HCT116 (cell line): ENCODE measurements at regions not wholly inside any gene's neighbourhood (a gene's known extent, or its start where the extent isn't known, plus 50 kb on each side); places are given as distances from the start of the nearest gene placed in this dataset.
"Not testable (repeated sequence)": the region's sequence is repeated elsewhere in the genome, so short reads cannot be mapped to it uniquely, and the experiment has no call there.

Experiments used
- ATAC-seq: fragments of 200-7000 bp; cut with Tn5 transposase; 2 replicates; pipeline ENCODE4 v1.9.1; 2020; ENCODE audit warnings: mild to moderate bottlenecking, moderate library complexity
- BruUV-seq: library from RNA; stranded (reverse); fragments of 400-500 nt; replicated peaks from 2 replicates; lab custom pipeline; 2021; lab: Mats Ljungman, UMichigan
- CTCF ChIA-PET: fragments of 300-600 bp; sonication (Branson Sonifier 250); formaldehyde crosslinking; loops from one replicate; lab custom pipeline; 2021; ENCODE audit warnings: antibody characterized with exemption; lab: Charles Lee
- POLR2A ChIA-PET: fragments of 300-600, 350-600 bp; sonication (Branson Sonifier 250); formaldehyde crosslinking; loops from one replicate; lab custom pipeline; 2021; ENCODE audit warnings: antibody characterized with exemption; lab: Charles Lee
- RAD21 ChIA-PET, 2 experiments: fragments of 300-600 bp; sonication (Branson Sonifier 250); formaldehyde crosslinking; loops; one replicate each; lab custom pipeline; 2023; ENCODE audit warnings: low total read pairs in 2 of 2; ENCODE audit not compliant: uncharacterized antibody in 2 of 2, unreplicated experiment in 2 of 2, low non-redundant PET in 1 of 2; lab: Charles Lee
- DNase-seq: peaks from one replicate; pipeline ENCODE4 v3.0.0-alpha.2; 2010; ENCODE audit warnings: low read depth, low spot score
- H2AFZ ChIP-seq: fragments of 200-600 bp; shearing (Covaris generic), sonication (generic); 2 replicates; pipeline ENCODE4 v1.6.1; 2017; ENCODE audit warnings: low read depth, mixed run types, mixed read lengths, antibody characterized with exemption, low read length; ENCODE audit not compliant: poor library complexity, severe bottlenecking
- H3K27ac ChIP-seq: 2 replicates; pipeline ENCODE4 v1.5.1; 2012; ENCODE audit warnings: low read depth, low read length
- H3K27me3 ChIP-seq: fragments of 200-600 bp; sonication (generic); 2 replicates; pipeline ENCODE4 v1.6.1; 2016; ENCODE audit warnings: mixed run types, low read length, mixed read lengths; ENCODE audit not compliant: insufficient read depth
- H3K36me3 ChIP-seq, 2 experiments: fragments of 200-500 bp in 1 of 2; fragments of 200-600 bp in 1 of 2; sonication (Bioruptor generic) in 1 of 2; sonication (generic) in 1 of 2; 2 replicates each; pipeline versions ENCODE4 v1.5.1 to v1.6.1; 2014 to 2016; ENCODE audit warnings: low read length in 2 of 2, inconsistent platforms in 1 of 2, mixed read lengths in 1 of 2, mixed run types in 1 of 2; ENCODE audit not compliant: insufficient read depth in 2 of 2, control insufficient read depth in 1 of 2
- H3K4me1 ChIP-seq, 2 experiments: fragments of 200-600 bp in 1 of 2; sonication (generic) in 1 of 2; 2 replicates each; pipeline versions ENCODE4 v1.5.1 to v1.6.1; 2012 to 2017; ENCODE audit warnings: low read length in 2 of 2, inconsistent platforms in 1 of 2, mild to moderate bottlenecking in 1 of 2, mixed read lengths in 1 of 2, mixed run types in 1 of 2, moderate library complexity in 1 of 2; ENCODE audit not compliant: insufficient read depth in 2 of 2, control insufficient read depth in 1 of 2
- H3K4me2 ChIP-seq: fragments of 200-600 bp; sonication (generic); 2 replicates; pipeline ENCODE4 v1.6.1; 2017; ENCODE audit warnings: mixed run types, low read length, mixed read lengths
- H3K4me3 ChIP-seq, 2 experiments: fragments of 200-600 bp in 1 of 2; sonication (generic) in 1 of 2; replicated peaks in 1 of 2; 2 replicates each; pipeline ENCODE4 v1.5.1; 2011 to 2016; ENCODE audit warnings: low read length in 2 of 2, control low read depth in 1 of 2, low read depth in 1 of 2, mild to moderate bottlenecking in 1 of 2, mixed read lengths in 1 of 2, mixed run types in 1 of 2
- H3K79me2 ChIP-seq: fragments of 200-600 bp; sonication (generic); 2 replicates; pipeline ENCODE4 v1.6.1; 2017; ENCODE audit warnings: mild to moderate bottlenecking, mixed run types, low read length, moderate library complexity, mixed read lengths; ENCODE audit not compliant: insufficient read depth
- H3K9ac ChIP-seq: fragments of 200-600 bp; sonication (generic); 2 replicates; pipeline ENCODE4 v1.6.1; 2016; ENCODE audit warnings: low read length, mixed read lengths
- H3K9me2 ChIP-seq: fragments of 200-600 bp; sonication (generic), shearing (Covaris generic); 2 replicates; pipeline ENCODE4 v1.6.1; 2017; ENCODE audit warnings: mixed run types, mild to moderate bottlenecking, moderate library complexity; ENCODE audit not compliant: insufficient read depth
- H3K9me3 ChIP-seq, 2 experiments: fragments of 200-500 bp in 1 of 2; fragments of 200-600 bp in 1 of 2; sonication (Bioruptor generic) in 1 of 2; sonication (generic) in 1 of 2; 2 replicates each; pipeline ENCODE4 v1.6.1; 2014 to 2017; ENCODE audit warnings: low read length in 2 of 2, mixed read lengths in 2 of 2, inconsistent platforms in 1 of 2, low read depth in 1 of 2, mild to moderate bottlenecking in 1 of 2, mixed run types in 1 of 2, moderate library complexity in 1 of 2; ENCODE audit not compliant: control insufficient read depth in 1 of 2, insufficient read depth in 1 of 2
- H4K20me1 ChIP-seq: fragments of 200-600 bp; sonication (generic), shearing (Covaris generic); 2 replicates; pipeline ENCODE4 v1.6.1; 2017; ENCODE audit warnings: mixed run types, mild to moderate bottlenecking, moderate library complexity; ENCODE audit not compliant: insufficient read depth
- ELF1 ChIP-seq: IDR thresholded peaks from 2 replicates; pipeline ENCODE4 v1.6.1; 2012; ENCODE audit warnings: low read depth, borderline replicate concordance
- FOSL1 ChIP-seq: IDR thresholded peaks from 2 replicates; pipeline ENCODE4 v1.6.1; 2012; ENCODE audit warnings: low read depth
- JUND ChIP-seq: IDR thresholded peaks from 2 replicates; pipeline ENCODE4 v1.6.1; 2012
- POLR2A ChIP-seq: IDR thresholded peaks from 2 replicates; pipeline ENCODE4 v1.7.0; 2011; ENCODE audit warnings: borderline replicate concordance; ENCODE audit not compliant: insufficient read depth, insufficient read length; ENCODE audit errors: extremely low read depth
- SRF ChIP-seq: IDR thresholded peaks from 2 replicates; pipeline ENCODE4 v1.6.1; 2012; ENCODE audit warnings: low read depth
- TCF7L2 ChIP-seq: IDR thresholded peaks from 2 replicates; pipeline ENCODE4 v1.7.0; 2011; ENCODE audit warnings: borderline replicate concordance, inconsistent platforms; ENCODE audit not compliant: insufficient read depth, insufficient read length; ENCODE audit errors: extremely low read depth
- YY1 ChIP-seq: IDR thresholded peaks from 2 replicates; pipeline ENCODE4 v1.6.1; 2011; ENCODE audit warnings: low read length, low read depth, moderate library complexity, mild to moderate bottlenecking; ENCODE audit not compliant: insufficient replicate concordance; ENCODE audit errors: extremely low read depth
- ZFX ChIP-seq: fragments of 450-650 bp; IDR thresholded peaks from 2 replicates; pipeline ENCODE4 v1.6.1; 2017
- intact Hi-C: fragments of 100-400 bp; cut with micrococcal nuclease; formaldehyde crosslinking; loops from 2 replicates; pipeline ENCODE4 v1.10.0; 2022
- TF ChIP-seq, protein P1 (sequence below): IDR thresholded peaks from 2 replicates; pipeline ENCODE4 v1.6.1; 2012
- TF ChIP-seq, protein P2 (sequence below), 3 experiments: fragments of 200-600 bp in 1 of 3; sonication (generic) in 1 of 3; IDR thresholded peaks in 2 of 3; conservative IDR thresholded peaks in 1 of 3; 2 replicates each; pipeline ENCODE4 v1.5.1; 2012 to 2017; ENCODE audit warnings: low read depth in 2 of 3, low read length in 2 of 3, antibody characterized with exemption in 1 of 3, borderline replicate concordance in 1 of 3, control low read depth in 1 of 3, mild to moderate bottlenecking in 1 of 3, mixed read lengths in 1 of 3, mixed run types in 1 of 3, moderate library complexity in 1 of 3; ENCODE audit not compliant: insufficient read depth in 1 of 3
- TF ChIP-seq, protein P3 (sequence below): IDR thresholded peaks from 2 replicates; pipeline ENCODE4 v1.6.1; 2011; ENCODE audit warnings: mild to moderate bottlenecking, low read length, moderate library complexity; ENCODE audit not compliant: insufficient replicate concordance; ENCODE audit errors: extremely low read depth
- TF ChIP-seq, protein P4 (sequence below): IDR thresholded peaks from 2 replicates; pipeline ENCODE4 v1.6.1; 2012; ENCODE audit warnings: low read depth

DNA sequence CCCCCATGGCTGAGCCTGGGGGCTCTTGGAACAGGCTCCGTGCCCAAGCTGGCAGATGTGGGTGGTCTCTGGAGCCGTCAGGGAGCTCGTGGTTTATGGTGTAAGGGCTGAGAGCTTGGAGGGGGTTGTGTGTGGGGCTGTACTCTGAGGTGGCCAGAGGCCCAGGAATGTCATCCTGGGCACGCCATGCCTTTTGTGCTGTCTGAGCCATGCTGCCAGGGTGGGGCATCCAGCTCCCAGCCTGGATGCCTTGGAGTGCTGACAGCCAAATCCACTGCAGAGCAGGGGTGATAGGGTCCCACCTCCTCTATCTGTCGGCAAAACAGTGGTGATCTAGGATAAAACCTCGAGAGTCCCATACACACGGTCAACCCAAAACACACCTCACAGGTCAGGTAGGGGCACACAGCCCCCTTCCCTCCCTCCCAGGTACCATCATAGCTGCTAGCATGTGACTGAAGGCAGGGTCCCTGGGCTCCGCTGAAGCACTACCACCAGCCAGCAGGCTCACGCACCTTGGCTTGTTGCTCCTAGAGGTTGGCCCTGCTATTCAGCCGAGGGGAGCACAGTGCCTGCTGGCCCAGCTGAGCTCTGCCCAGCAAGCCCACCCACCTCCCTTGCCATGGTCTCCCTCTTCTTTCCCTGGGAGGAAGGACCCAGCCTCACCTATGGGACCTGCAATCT lies 61.5 kb downstream of the GOLGA8B start:
- H3K27me3 ChIP-seq, H3K9ac ChIP-seq, CTCF ChIA-PET, H3K4me3 ChIP-seq, H3K4me2 ChIP-seq, ATAC-seq, BruUV-seq, intact Hi-C loops, H3K27ac ChIP-seq, H3K9me3 ChIP-seq, H3K4me1 ChIP-seq, H3K79me2 ChIP-seq, DNase-seq, H3K9me2 ChIP-seq, H2AFZ ChIP-seq, POLR2A ChIA-PET, H3K36me3 ChIP-seq, H4K20me1 ChIP-seq, RAD21 ChIA-PET: not testable (repeated sequence)

DNA sequence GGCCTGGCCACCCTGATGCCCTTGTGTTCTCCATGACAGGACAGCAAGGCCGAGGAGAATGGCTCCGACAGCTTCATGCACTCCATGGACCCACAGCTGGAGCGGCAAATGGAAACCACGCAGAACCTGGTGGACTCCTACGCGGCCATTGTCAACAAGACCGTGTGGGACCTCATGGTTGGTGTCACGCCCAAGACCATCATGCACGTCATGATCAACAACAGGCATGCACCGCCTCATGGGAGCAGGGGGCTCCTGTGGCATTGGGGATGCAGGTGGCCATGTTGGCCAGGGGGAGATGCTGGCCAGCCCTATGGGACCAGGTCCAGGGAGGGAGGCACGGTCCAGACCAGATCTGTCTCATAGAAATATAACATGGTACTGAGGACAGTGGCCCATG lies 62.9 kb downstream of the GOLGA8B start:
- ChIA-PET RAD21 (no interaction called here), POLR2A (no interaction called here), CTCF (no interaction called here)
- ATAC-seq (no peak), DNase-seq (no peak)
- H3K9me3 ChIP-seq, result no peaks in the 10 kb centered on the region
- H3K4me3 ChIP-seq, result no peak overlapping the region
- H4K20me1 ChIP-seq, result no peaks in the 10 kb centered on the region
- BruUV-seq, result no TSS peak
- H3K4me2 ChIP-seq, result no peak overlapping the region
- H3K9ac ChIP-seq, result no peak overlapping the region
- H3K27ac ChIP-seq, result no peak overlapping the region
- H3K79me2 ChIP-seq, result no peaks in the 10 kb centered on the region
- no peaks in the 10 kb centered on the region for H3K27me3 ChIP-seq
- no peaks in the 10 kb centered on the region for H3K36me3 ChIP-seq
- H3K4me1 ChIP-seq, result no peaks in the 10 kb centered on the region
- no peak overlapping the region for H2AFZ ChIP-seq
- intact Hi-C loops, result no loop called here
- H3K9me2 ChIP-seq, result no peaks in the 10 kb centered on the region
- no peak for TF ChIP-seq POLR2A
- TF ChIP-seq, protein P1, sequence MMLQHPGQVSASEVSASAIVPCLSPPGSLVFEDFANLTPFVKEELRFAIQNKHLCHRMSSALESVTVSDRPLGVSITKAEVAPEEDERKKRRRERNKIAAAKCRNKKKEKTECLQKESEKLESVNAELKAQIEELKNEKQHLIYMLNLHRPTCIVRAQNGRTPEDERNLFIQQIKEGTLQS, result no peak
- TF ChIP-seq, protein P2, sequence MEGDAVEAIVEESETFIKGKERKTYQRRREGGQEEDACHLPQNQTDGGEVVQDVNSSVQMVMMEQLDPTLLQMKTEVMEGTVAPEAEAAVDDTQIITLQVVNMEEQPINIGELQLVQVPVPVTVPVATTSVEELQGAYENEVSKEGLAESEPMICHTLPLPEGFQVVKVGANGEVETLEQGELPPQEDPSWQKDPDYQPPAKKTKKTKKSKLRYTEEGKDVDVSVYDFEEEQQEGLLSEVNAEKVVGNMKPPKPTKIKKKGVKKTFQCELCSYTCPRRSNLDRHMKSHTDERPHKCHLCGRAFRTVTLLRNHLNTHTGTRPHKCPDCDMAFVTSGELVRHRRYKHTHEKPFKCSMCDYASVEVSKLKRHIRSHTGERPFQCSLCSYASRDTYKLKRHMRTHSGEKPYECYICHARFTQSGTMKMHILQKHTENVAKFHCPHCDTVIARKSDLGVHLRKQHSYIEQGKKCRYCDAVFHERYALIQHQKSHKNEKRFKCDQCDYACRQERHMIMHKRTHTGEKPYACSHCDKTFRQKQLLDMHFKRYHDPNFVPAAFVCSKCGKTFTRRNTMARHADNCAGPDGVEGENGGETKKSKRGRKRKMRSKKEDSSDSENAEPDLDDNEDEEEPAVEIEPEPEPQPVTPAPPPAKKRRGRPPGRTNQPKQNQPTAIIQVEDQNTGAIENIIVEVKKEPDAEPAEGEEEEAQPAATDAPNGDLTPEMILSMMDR (IDR thresholded peaks at IDR 0.05 in 2 of 3, conservative IDR thresholded peaks at IDR 0.05 in 1 of 3; ENCODE audit: borderline replicate concordance in 1 of 3, insufficient read depth in 1 of 3, low read depth in 2 of 3, low read length in 2 of 3), result no peak
- TF ChIP-seq SRF, result no peak
- TF ChIP-seq TCF7L2, result no peak
- TF ChIP-seq FOSL1, result no peak
- TF ChIP-seq JUND, result no peak
- TF ChIP-seq, protein P3, sequence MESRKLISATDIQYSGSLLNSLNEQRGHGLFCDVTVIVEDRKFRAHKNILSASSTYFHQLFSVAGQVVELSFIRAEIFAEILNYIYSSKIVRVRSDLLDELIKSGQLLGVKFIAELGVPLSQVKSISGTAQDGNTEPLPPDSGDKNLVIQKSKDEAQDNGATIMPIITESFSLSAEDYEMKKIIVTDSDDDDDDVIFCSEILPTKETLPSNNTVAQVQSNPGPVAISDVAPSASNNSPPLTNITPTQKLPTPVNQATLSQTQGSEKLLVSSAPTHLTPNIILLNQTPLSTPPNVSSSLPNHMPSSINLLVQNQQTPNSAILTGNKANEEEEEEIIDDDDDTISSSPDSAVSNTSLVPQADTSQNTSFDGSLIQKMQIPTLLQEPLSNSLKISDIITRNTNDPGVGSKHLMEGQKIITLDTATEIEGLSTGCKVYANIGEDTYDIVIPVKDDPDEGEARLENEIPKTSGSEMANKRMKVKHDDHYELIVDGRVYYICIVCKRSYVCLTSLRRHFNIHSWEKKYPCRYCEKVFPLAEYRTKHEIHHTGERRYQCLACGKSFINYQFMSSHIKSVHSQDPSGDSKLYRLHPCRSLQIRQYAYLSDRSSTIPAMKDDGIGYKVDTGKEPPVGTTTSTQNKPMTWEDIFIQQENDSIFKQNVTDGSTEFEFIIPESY, result no peak
- no peak for TF ChIP-seq ELF1
- TF ChIP-seq YY1, result no peak
- TF ChIP-seq, protein P4, sequence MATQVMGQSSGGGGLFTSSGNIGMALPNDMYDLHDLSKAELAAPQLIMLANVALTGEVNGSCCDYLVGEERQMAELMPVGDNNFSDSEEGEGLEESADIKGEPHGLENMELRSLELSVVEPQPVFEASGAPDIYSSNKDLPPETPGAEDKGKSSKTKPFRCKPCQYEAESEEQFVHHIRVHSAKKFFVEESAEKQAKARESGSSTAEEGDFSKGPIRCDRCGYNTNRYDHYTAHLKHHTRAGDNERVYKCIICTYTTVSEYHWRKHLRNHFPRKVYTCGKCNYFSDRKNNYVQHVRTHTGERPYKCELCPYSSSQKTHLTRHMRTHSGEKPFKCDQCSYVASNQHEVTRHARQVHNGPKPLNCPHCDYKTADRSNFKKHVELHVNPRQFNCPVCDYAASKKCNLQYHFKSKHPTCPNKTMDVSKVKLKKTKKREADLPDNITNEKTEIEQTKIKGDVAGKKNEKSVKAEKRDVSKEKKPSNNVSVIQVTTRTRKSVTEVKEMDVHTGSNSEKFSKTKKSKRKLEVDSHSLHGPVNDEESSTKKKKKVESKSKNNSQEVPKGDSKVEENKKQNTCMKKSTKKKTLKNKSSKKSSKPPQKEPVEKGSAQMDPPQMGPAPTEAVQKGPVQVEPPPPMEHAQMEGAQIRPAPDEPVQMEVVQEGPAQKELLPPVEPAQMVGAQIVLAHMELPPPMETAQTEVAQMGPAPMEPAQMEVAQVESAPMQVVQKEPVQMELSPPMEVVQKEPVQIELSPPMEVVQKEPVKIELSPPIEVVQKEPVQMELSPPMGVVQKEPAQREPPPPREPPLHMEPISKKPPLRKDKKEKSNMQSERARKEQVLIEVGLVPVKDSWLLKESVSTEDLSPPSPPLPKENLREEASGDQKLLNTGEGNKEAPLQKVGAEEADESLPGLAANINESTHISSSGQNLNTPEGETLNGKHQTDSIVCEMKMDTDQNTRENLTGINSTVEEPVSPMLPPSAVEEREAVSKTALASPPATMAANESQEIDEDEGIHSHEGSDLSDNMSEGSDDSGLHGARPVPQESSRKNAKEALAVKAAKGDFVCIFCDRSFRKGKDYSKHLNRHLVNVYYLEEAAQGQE, result no peak
- TF ChIP-seq ZFX, result no peak
